GM12878 (cell line): ENCODE measurements at regions not wholly inside any gene's neighbourhood (a gene's known extent, or its start where the extent isn't known, plus 50 kb on each side); places are given as distances from the start of the nearest gene placed in this dataset.

Source experiments
- ATAC-seq: fragments of 200-7000 bp; cut with Tn5 transposase; 3 replicates; pipeline ENCODE4 v1.9.1; 2020; ENCODE audit warnings: mild to moderate bottlenecking, moderate library complexity
- BruUV-seq: library from RNA; stranded (reverse); fragments of 400-500 nt; replicated peaks from 2 replicates; lab custom pipeline; 2021; lab: Mats Ljungman, UMichigan
- CTCF ChIA-PET: fragments of 300-600 bp; sonication (Branson Sonifier 250); formaldehyde crosslinking; extraction: SDS; loops from one replicate; lab custom pipeline; 2021; ENCODE audit warnings: inconsistent platforms; lab: Yijun Ruan, JAX
- POLR2A ChIA-PET: fragments of 350-600 bp; formaldehyde crosslinking; extraction: SDS; loops from one replicate; lab custom pipeline; 2021; ENCODE audit warnings: inconsistent platforms; lab: Charles Lee
- RAD21 ChIA-PET: fragments of 300-600 bp; sonication (Branson Sonifier 250); formaldehyde crosslinking; loops from one replicate; lab custom pipeline; 2023; ENCODE audit warnings: antibody characterized with exemption; ENCODE audit not compliant: unreplicated experiment; lab: Charles Lee
- SMC1A ChIA-PET: fragments of 300-600 bp; sonication (Branson Sonifier 250); formaldehyde crosslinking; loops from one replicate; lab custom pipeline; 2023; ENCODE audit not compliant: unreplicated experiment, uncharacterized antibody; lab: Charles Lee
- DNase-seq: peaks from one replicate; pipeline ENCODE4 v3.0.0-alpha.2; 2011; ENCODE audit warnings: low read depth, low spot score
- FAIRE-seq: peaks from 3 replicates; lab custom pipeline; 2011; peaks lifted over from hg19 to GRCh38; lab: Jason Lieb, UNC
- H2AFZ ChIP-seq: 2 replicates; pipeline ENCODE4 v1.6.0; 2011; ENCODE audit warnings: low read depth, low read length, control low read depth; ENCODE audit not compliant: control insufficient read depth
- H3K27ac ChIP-seq: 2 replicates; pipeline ENCODE4 v1.5.1; 2011; ENCODE audit warnings: control low read depth; ENCODE audit not compliant: control insufficient read depth, insufficient read depth
- H3K27me3 ChIP-seq, 2 experiments: replicated peaks in 1 of 2; 2 replicates each; pipeline versions ENCODE4 v1.6.0 to v1.6.1; 2011; ENCODE audit warnings: low read length in 1 of 2; ENCODE audit not compliant: control insufficient read depth in 2 of 2, insufficient read depth in 2 of 2
- H3K36me3 ChIP-seq, 2 experiments: 2 replicates each; pipeline ENCODE4 v1.5.1; 2011; ENCODE audit warnings: low read length in 1 of 2; ENCODE audit not compliant: control insufficient read depth in 2 of 2, insufficient read depth in 2 of 2
- H3K4me1 ChIP-seq: 2 replicates; pipeline ENCODE4 v1.6.1; 2011; ENCODE audit warnings: mild to moderate bottlenecking, low read length, moderate library complexity, mixed read lengths; ENCODE audit not compliant: control insufficient read depth, insufficient read depth
- H3K4me2 ChIP-seq: 2 replicates; pipeline ENCODE4 v1.6.0; 2011; ENCODE audit warnings: control low read depth; ENCODE audit not compliant: control insufficient read depth, insufficient read depth
- H3K4me3 ChIP-seq: fragments of 200-600 bp; sonication (generic); 2 replicates; pipeline ENCODE4 v1.5.1; 2016
- H3K79me2 ChIP-seq: 2 replicates; pipeline ENCODE4 v1.6.0; 2011; ENCODE audit warnings: low read length; ENCODE audit not compliant: control insufficient read depth, insufficient read depth
- H3K9ac ChIP-seq: 2 replicates; pipeline ENCODE4 v1.8.0; 2011; ENCODE audit warnings: low read length, control low read depth, mixed read lengths; ENCODE audit not compliant: control insufficient read depth, insufficient read depth
- H3K9me3 ChIP-seq: replicated peaks from 3 replicates; pipeline ENCODE4 v1.5.1; 2011; ENCODE audit warnings: mild to moderate bottlenecking, low read length; ENCODE audit not compliant: control insufficient read depth, insufficient read depth
- H4K20me1 ChIP-seq: 2 replicates; pipeline ENCODE4 v1.6.0; 2011; ENCODE audit not compliant: control insufficient read depth, insufficient read depth
- ASH2L ChIP-seq: fragments of 300-600, 200-600 bp; sonication (generic); IDR thresholded peaks from 2 replicates; pipeline ENCODE4 v1.6.1; 2017; ENCODE audit warnings: low read depth, mild to moderate bottlenecking, borderline replicate concordance
- ELK1 ChIP-seq: IDR thresholded peaks from 2 replicates; pipeline ENCODE4 v1.6.1; 2012; ENCODE audit warnings: low read depth, low read length, improper control_type of control experiment
- ESRRA ChIP-seq: IDR thresholded peaks from 2 replicates; pipeline ENCODE4 v1.6.1; 2012; ENCODE audit warnings: mild to moderate bottlenecking, low read length, improper control_type of control experiment
- GABPA ChIP-seq: IDR thresholded peaks from 2 replicates; pipeline ENCODE4 v1.6.1; 2014; ENCODE audit warnings: antibody characterized with exemption, low read depth, mild to moderate bottlenecking, inconsistent platforms
- NBN ChIP-seq: fragments of 450-650 bp; IDR thresholded peaks from 2 replicates; pipeline ENCODE4 v1.6.1; 2016
- PAX5 ChIP-seq: IDR thresholded peaks from 2 replicates; pipeline ENCODE4 v1.6.1; 2011; ENCODE audit warnings: low read depth, low read length, borderline replicate concordance
- SMC3 ChIP-seq: IDR thresholded peaks from 2 replicates; pipeline ENCODE4 v1.6.1; 2011; ENCODE audit warnings: low read length, improper control_type of control experiment, borderline replicate concordance
- SREBF2 ChIP-seq: IDR thresholded peaks from 2 replicates; pipeline ENCODE4 v1.6.1; 2012; ENCODE audit warnings: mild to moderate bottlenecking, low read length
- TAF1 ChIP-seq: IDR thresholded peaks from 2 replicates; pipeline ENCODE4 v1.6.1; 2011; ENCODE audit warnings: mild to moderate bottlenecking, low read depth, low read length, borderline replicate concordance
- TBL1XR1 ChIP-seq: IDR thresholded peaks from 2 replicates; pipeline ENCODE4 v1.6.1; 2012; ENCODE audit warnings: low read depth, low read length, improper control_type of control experiment
- ZNF207 ChIP-seq: fragments of 450-650 bp; IDR thresholded peaks from 2 replicates; pipeline ENCODE4 v1.6.1; 2014; ENCODE audit warnings: antibody characterized with exemption, mild to moderate bottlenecking, borderline replicate concordance
- WGBS: methylation state at CpG from one replicate; pipeline ENCODE4 v1.1.6; 2016; ENCODE audit warnings: low lambda C conversion rate; ENCODE audit not compliant: insufficient replicate concordance, insufficient coverage; ENCODE audit errors: missing lambda C conversion rate; 5-methylcytosine and 5-hydroxymethylcytosine counted together
- in situ Hi-C: fragments of 300-500 bp; cut with MboI; formaldehyde crosslinking; loops from 9 replicates; pipeline ENCODE4 v1.14.3; 2018; ENCODE audit warnings: mixed read lengths
- intact Hi-C: fragments of 100-400 bp; cut with micrococcal nuclease; formaldehyde crosslinking; loops from one replicate; pipeline ENCODE4 v1.14.2; 2022; ENCODE audit not compliant: unreplicated experiment
- TF ChIP-seq, protein P1 (sequence below): fragments of 150-350 bp; IDR thresholded peaks from 2 replicates; pipeline ENCODE4 v1.6.1; 2016; ENCODE audit warnings: low read depth, low read length

DNA sequence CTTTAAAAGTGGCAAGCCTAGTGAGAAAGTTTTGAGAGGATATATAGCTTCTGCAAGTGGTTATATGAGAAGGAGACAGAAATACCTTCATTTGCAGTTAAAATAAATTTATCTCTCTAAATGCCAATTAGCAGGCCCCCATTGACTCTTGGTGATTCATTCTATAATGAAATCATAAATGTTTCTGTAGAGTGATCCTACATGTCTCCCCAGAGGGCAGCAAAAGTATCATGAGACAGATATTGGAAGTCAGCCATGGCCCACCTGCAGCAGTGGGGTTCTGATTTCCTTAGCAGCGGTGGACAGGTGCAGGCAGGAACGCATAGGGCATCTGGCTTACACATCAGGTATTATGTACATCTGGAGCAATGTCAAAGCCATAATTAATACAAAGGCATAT is 385.4 kb upstream of the SLC10A2 start:
- no peak overlapping the region for H3K4me3 ChIP-seq
- H3K27me3 ChIP-seq = no peaks in the 10 kb centered on the region
- ATAC-seq (no peak), FAIRE-seq (no peak)
- H3K9me3 ChIP-seq = no peaks in the 10 kb centered on the region
- TF ChIP-seq ESRRA = no peak
- TF ChIP-seq, protein P1, sequence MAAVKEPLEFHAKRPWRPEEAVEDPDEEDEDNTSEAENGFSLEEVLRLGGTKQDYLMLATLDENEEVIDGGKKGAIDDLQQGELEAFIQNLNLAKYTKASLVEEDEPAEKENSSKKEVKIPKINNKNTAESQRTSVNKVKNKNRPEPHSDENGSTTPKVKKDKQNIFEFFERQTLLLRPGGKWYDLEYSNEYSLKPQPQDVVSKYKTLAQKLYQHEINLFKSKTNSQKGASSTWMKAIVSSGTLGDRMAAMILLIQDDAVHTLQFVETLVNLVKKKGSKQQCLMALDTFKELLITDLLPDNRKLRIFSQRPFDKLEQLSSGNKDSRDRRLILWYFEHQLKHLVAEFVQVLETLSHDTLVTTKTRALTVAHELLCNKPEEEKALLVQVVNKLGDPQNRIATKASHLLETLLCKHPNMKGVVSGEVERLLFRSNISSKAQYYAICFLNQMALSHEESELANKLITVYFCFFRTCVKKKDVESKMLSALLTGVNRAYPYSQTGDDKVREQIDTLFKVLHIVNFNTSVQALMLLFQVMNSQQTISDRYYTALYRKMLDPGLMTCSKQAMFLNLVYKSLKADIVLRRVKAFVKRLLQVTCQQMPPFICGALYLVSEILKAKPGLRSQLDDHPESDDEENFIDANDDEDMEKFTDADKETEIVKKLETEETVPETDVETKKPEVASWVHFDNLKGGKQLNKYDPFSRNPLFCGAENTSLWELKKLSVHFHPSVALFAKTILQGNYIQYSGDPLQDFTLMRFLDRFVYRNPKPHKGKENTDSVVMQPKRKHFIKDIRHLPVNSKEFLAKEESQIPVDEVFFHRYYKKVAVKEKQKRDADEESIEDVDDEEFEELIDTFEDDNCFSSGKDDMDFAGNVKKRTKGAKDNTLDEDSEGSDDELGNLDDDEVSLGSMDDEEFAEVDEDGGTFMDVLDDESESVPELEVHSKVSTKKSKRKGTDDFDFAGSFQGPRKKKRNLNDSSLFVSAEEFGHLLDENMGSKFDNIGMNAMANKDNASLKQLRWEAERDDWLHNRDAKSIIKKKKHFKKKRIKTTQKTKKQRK = no peak
- no peak for TF ChIP-seq ZNF207
- TF ChIP-seq SREBF2 = no peak
- no peak for TF ChIP-seq SMC3
- TF ChIP-seq PAX5 = no peak
- TF ChIP-seq ASH2L = no peak
- no peak for TF ChIP-seq TAF1
- TF ChIP-seq NBN = no peak
- no peak for TF ChIP-seq TBL1XR1
- TF ChIP-seq GABPA = no peak
- no peak for TF ChIP-seq ELK1
- TF ChIP-seq, all 136 proteins: peak for 0
- no peak overlapping the region for H3K27ac ChIP-seq
- H3K9ac ChIP-seq = no peak overlapping the region
- SMC1A ChIA-PET = interaction anchor here (0.8 to 3.7 kb wide), 6 partner anchors 12 to 369 kb away, joined by 3 to 14 read pairs (median 4); no protein-coding TSS in a partner anchor
- CTCF ChIA-PET = interaction anchor here (0.6 kb wide), 1 partner anchor 1710 kb away, joined by 4 read pairs; no protein-coding TSS in a partner anchor
- no peaks in the 10 kb centered on the region for H3K36me3 ChIP-seq
- no peak overlapping the region for H2AFZ ChIP-seq
- RAD21 ChIA-PET = no interaction called here
- no peaks in the 10 kb centered on the region for H3K4me1 ChIP-seq
- DNase-seq = no peak
- H3K79me2 ChIP-seq = no peaks in the 10 kb centered on the region
- in situ Hi-C loops = no loop called here
- POLR2A ChIA-PET = no interaction called here
- 0% methylated on average over 2 of the region's 2 CpGs for WGBS
- no peak overlapping the region for H3K4me2 ChIP-seq
- H4K20me1 ChIP-seq = no peaks in the 10 kb centered on the region
- intact Hi-C loops = no loop called here
- BruUV-seq = no TSS peak
